ENCODE measurements at regions not wholly inside any gene's neighbourhood (a gene's known extent, or its start where the extent isn't known, plus 50 kb on each side); places are given as distances from the start of the nearest gene placed in this dataset.
A peak's percentile ranks its signal among the peaks of the same experiment; 100 is the strongest.

- no peak for DNase-seq
These were observed 251.2 kb upstream of the PMEPA1 start for GRCh38 chr20:57960803-57961575.

- no peak for DNase-seq
These were observed 249.8 kb upstream of the PMEPA1 start for GRCh38 chr20:57959589-57959988.

- no peak for DNase-seq
These were observed 249.2 kb upstream of the PMEPA1 start for GRCh38 chr20:57959018-57959417.

- DNase-seq = no peak
These were observed 248.2 kb upstream of the PMEPA1 start for GRCh38 chr20:57958050-57958420.

GRCh38 chr20:57957411-57958049 lies 247.7 kb upstream of the PMEPA1 start:
- peak; percentile 83 for DNase-seq

- no peak for DNase-seq
These were observed 243.8 kb upstream of the PMEPA1 start for GRCh38 chr20:57953638-57954037.

GRCh38 chr20:57952136-57952535 lies 242.3 kb upstream of the PMEPA1 start:
- DNase-seq = no peak

- no peak for DNase-seq
These were observed 241.7 kb upstream of the PMEPA1 start for GRCh38 chr20:57951549-57951948.

GRCh38 chr20:57950764-57951485 lies 241.1 kb upstream of the PMEPA1 start:
- DNase-seq = no peak

- DNase-seq = no peak
These were observed 238.6 kb upstream of the PMEPA1 start for GRCh38 chr20:57948180-57948955.

- DNase-seq = no peak
These were observed 237.8 kb upstream of the PMEPA1 start for GRCh38 chr20:57947421-57948179.

- no peak for DNase-seq
These were observed 236.9 kb upstream of the PMEPA1 start for GRCh38 chr20:57946559-57947315.

GRCh38 chr20:57944988-57945387 lies 235.2 kb upstream of the PMEPA1 start:
- no peak for DNase-seq

- no peak for DNase-seq
These were observed 234.1 kb upstream of the PMEPA1 start for GRCh38 chr20:57943950-57944349.

- no peak for DNase-seq
These were observed 233.5 kb upstream of the PMEPA1 start for GRCh38 chr20:57943291-57943690.

- peak; percentile 80 for DNase-seq
These were observed 232.0 kb upstream of the PMEPA1 start for GRCh38 chr20:57941604-57942381.

- peak; percentile 49 for DNase-seq
These were observed 231.2 kb upstream of the PMEPA1 start for GRCh38 chr20:57940868-57941522.

- DNase-seq = no peak
These were observed 230.6 kb upstream of the PMEPA1 start for GRCh38 chr20:57940376-57940775.

GRCh38 chr20:57939499-57939898 lies 229.7 kb upstream of the PMEPA1 start:
- DNase-seq = no peak

Measured in islet precursor cell (in vitro differentiated cells).